ENCODE measurements at regions not wholly inside any gene's neighbourhood (a gene's known extent, or its start where the extent isn't known, plus 50 kb on each side); places are given as distances from the start of the nearest gene placed in this dataset.
"Not testable (repeated sequence)": the region's sequence is repeated elsewhere in the genome, so short reads cannot be mapped to it uniquely, and the experiment has no call there.

DNA sequence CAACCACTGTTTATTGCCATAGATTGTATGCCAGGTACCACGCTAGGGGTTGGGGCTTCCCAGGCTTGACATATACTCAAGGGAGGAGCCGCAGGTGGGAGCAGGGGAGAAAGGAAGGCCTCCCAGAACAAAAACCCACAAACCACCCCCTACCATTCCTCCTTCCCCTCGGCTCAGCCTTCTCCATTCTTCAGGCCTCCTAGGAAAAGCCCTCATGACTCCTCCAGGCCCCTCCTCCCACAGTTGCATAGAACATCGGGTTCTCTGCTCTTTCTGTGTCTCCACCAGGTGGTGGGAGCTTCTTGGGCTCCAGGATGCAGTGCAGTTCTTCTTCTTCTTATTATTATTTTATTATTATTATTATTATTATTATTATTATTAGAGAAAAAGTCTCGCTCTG lies 80.3 kb downstream of the ZFP36L2 start:
- no peak for DNase-seq

DNA sequence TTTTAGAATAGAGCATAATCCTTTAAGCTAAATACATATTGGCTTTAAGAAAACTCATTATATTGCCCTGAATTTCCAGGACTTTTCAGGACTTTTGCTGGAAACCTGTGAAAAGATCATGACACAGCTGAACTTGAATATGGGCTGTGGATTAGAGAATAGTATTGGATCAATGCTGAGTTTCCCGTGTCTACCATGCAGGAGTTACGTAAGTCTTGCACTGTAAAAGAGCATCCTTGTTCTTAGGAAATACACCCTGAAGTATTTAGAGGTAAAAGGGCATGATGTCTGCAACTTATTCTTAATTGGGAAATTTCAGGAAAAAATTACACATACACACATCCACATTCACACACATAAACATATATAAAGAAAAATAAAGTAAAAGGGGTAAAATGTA lies 82.1 kb downstream of the ZFP36L2 start:
- no peak for DNase-seq

DNA sequence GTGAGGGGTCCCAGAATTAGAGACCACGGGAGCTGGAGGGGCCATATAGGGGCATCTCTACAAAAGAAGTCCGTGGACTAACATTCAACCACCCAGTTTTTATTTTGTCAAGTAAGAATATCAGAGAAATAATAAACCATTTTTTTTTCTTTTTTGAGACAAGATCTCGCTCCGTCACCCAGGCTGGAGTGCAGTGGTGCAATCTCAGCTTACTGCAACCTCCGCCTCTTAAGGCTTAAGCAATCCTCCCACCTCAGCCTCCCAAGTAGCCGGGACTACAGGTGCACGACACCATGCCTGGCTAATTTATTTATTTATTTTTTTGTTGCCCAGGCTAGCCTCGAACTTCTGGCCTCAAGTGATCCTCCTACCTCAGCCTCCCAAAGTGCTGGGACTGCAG lies 82.7 kb downstream of the ZFP36L2 start:
- no peak for DNase-seq

DNA sequence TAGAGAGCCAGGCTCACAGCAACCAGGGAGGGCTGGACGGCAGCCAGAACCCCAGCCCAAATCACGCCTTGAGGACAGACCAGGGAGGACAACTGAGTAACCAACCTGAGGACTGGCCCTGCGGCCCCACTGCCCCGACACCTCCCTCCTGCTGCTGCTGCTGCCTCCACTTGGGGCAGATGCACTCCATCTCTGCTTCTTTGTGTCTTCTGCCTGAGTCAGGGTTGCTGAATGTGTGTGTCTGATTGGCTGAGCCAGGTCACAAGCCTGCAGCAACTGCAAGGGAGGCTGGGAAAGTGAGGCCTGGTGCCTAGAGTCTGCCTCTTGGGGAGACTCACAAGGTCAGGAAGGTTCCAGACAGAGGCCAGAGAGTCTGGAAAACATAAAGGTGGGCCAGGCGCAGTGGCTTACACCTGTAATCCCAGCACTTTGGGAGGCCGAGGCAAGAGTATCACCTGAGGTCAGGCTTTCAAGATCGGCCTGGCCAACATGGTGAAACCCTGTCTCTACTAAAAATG lies 83.4 kb downstream of the ZFP36L2 start:
- DNase-seq, result no peak

DNA sequence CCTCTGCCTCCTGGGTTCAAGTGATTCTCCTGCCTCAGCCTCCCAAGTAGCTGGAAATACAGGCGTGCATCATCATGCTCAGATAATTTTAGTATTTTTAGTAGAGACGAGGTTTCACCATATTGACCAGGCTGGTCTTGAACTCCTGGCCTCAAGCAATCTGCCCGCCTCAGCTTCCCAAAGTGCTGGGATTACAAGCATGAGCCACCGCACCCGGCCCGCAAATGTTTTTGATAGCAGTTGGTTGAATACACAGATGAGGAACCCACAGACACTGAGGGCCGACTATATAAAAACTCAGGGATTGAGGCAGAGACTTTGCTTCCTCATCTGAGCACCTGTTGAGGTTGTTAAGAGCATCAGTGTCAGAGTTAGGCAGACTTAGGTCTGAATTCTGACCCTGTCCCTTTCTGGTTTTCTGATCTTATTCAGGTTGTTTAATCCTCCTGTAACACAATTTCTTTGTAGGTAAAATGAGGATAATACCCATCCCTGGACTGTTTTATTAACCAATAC lies 84.7 kb downstream of the ZFP36L2 start:
- DNase-seq, result not testable (repeated sequence)

DNA sequence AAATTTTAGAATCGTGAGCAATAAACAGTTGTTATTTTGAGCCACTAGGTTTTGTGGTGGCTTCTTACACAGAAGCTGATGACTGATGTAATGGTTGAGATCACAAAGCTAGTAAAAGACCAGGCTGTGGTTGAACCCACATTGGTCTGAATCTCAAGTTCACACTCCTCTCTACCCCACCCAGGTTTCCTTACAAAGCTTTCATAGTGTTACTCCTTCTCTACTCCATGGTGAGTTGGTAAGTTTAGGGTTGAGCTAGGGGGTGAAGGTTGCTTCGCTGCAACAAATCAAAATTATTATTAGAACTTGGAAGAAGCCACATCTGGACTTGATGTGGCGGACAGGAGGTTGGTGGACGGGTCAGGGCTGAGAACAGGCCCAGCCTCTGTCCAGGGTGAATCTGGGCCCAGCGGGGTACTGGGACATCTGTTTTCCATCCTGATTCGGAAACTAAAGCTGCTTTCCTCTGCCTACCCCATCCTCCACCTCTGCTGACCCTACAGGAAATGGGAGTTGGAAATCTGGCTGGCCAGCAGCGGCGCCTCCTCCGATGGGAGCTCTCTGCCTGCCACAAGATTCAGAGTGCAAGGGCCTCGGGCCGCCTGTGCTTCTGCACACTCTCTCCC lies 86.3 kb downstream of the ZFP36L2 start:
- DNase-seq, result no peak

DNA sequence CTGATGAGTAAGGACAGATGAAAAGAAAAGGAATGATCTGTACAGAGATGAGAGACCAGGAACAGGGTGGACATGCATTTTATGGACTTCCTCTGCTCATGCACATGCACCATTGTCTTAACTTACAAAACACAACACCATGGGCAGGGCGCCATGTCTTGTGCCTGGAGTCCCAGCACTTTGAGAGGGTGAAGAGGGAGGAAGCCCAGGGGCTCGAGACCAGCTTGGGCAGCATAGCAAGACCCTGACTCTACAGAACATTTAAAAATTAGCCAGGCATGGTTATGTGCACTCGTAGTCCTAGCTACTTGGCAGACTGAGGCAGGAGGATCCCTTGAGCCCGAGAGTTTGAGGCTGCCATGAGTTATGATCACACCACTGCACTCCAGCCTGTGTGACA lies 86.9 kb downstream of the ZFP36L2 start:
- no peak for DNase-seq

DNA sequence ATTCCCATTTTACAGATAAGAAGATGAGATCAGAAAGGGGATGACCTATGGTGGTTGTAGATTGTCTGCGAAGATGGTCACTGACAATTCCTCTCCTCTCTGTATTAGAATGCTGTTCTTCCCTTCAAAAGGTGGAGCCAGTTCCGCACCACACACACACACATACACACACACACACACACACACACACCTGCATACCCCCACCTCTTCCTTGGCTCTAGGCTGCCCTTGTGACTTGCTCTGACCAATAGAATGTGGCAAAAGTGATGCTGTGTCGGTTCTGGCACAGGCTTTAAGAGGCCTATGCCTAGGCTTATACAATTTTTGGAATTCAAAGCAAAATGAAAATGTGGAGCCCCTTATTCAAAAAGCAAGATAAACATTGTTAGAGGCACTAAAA lies 88.0 kb downstream of the ZFP36L2 start:
- no peak for DNase-seq

DNA sequence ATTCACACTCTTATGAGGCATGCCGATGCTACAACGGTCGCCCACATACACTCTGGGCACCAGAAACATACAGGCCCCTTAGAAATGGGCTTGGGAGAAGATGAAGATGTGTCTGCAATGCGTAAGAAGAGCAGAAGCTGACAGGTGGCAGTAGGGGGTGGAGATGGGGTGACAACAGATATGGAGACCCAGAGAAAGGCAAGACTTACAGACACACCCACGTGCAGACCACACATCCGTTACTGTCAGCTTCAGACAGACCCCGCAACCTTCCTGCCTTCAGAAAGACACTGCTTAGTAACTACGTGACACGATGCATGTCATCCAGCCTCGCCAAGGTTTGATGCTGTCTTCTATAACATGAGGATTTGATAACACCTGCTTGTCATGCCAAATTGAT lies 89.5 kb downstream of the ZFP36L2 start:
- no peak for DNase-seq

DNA sequence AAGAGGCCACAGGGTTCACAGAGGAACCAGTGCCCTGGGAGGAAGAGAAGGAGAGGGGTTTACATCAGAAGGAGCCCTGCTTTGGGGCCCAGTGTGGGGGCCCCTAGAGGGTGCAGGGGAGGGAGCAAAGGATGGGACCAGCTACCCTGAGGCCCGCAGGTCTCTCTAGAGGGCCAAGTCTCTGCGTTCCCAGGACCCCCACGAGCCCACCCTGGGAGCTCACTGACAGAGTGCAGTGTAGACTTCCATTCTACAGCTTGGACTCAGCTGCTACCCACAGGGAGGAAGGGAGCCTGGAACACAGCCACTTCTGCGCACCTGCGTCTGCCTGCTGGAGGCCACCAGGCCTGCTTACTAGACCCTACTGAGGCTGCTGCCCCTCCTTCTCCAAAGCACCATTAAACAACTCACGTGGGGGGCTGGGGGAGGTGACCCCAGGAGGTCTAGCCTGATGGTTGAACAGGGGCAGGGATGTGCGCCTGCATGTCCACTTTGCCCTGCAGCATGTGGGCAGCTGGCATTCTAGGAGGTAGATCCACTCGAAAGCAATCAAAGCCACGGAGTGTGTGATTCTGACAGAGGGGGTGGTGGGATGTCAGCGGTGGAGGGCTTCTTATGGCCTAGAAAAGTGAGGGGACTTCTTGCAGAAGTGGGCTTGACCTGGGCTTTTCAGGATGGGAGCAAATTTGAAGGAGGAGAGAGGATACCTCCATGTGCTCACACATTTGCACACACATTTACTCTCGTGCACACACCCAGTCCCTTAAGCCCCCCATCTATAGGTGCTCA lies 90.2 kb downstream of the ZFP36L2 start:
- DNase-seq, result no peak

DNA sequence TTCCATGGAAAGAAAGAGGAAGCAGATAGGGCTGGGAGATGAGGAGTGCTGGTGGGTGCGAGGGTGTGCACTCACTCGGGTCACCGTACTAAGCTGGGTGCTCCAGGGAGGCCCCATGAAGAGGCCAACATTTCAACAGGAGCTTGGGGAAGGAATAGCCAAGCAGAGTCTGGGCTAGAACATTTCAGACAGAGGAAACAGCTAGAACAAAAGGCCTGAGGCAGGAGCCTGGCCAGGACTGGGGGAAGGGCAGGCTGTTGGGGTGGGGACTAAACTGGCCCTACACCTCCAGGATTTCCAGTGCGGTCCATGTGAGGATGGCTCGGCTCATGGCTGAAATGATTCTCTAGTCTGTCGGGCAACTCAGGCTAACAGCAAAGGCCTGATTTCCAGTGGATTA lies 90.8 kb downstream of the ZFP36L2 start:
- no peak for DNase-seq

DNA sequence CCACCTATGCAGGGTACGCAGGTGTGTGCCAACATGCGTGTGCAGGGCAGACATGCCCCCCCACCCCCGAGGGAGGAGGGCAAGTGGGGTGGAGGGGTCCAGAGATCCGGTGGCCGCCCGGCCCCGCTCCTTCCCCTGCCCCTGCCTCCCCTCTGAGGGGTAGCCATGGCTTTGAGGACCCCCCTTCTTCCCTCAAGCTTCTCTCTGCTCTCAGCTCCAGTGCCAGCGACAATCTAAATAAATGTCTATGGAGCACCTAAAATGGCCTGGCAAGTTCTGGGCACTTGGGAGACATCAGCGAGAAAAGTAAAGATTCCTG lies 91.9 kb downstream of the ZFP36L2 start:
- DNase-seq, result no peak

DNA sequence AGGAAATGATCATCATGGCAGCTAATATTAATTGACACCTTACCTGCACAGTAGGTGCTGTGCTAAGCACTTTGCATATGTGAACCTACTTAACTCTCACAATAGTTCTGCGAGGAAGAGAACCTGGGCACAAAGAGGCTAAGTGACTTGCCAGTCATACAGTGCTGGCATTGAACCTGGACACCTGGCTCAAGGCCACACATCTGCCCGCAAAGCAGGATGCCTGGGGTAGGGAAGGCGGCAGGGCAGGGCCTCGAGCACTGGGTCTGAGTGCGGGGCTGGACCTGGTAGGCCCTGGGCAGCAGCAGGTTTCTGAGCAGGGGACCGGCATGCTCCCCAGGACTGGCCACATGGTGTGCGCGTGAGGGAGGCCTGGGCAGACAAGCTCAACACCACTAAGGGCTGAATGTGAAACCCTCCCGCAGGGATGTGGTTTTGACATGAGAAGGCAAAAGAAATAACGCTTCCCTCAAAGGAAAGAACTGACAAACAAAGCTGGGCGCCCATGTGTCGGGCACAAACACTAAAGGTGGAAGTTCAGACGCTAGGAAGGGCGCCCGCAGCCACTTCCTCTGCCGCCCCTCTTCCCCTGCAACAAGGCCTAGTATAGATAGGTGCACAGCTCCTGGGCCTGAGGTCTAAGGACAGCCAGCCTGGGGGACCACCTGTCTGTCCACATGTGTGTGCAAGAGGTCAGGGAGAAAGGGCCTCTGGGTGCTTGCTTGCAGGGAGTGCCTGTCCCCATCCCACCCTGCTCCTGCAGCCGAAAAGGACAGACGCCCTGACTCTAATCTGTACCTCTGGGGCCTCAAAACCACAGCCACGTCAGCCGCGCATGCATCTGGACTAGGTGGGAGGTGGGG lies 92.5 kb downstream of the ZFP36L2 start:
- no peak for DNase-seq

DNA sequence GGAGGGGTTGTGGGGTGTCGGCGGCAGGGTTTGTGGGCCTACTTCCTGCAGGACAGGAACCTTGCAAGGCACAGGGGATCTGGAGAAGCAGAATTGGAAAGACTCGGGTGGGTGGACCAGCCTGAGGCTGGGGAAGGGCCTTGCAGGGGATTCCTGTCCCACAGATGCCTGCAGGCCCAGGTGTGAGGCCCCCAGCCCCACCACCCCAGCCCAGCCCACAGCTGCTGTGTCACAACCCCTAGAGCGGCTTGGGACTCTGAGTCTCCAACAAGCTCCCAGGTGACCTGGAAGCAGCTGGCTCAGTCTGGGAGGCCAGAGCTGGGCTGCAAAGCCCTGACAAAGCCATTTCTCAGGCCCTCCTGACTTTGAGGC lies 93.1 kb downstream of the ZFP36L2 start:
- no peak for DNase-seq

DNA sequence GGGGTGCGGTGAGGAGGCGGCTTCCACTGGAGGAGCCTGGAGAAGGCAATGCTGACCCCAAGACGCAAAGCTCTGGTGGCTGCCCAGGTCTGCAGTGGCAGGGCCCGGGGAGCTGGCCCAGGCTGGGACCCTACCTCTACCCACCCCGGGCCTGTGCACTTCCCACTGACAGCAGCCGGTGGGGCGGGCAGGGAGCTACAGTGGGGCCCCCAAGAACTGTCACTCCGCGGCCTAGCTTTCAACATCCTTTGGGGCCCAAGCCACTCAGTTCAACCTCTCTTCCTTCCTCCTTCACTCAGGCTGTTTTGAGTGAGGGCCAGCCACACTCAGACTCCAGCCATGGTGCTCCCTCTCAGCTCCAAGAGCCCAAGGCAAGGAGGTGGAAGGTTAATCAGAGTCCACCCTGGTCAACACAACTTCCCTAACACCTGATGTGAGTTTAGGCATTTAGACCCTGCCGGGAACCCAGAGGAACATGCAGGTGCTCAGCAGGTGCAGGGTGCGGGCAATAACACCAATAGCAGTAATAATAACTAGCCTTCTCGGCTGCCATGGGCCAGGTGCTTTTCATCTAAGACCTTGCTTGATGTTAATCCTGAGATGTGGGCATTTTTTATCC lies 93.6 kb downstream of the ZFP36L2 start:
- no peak for DNase-seq

DNA sequence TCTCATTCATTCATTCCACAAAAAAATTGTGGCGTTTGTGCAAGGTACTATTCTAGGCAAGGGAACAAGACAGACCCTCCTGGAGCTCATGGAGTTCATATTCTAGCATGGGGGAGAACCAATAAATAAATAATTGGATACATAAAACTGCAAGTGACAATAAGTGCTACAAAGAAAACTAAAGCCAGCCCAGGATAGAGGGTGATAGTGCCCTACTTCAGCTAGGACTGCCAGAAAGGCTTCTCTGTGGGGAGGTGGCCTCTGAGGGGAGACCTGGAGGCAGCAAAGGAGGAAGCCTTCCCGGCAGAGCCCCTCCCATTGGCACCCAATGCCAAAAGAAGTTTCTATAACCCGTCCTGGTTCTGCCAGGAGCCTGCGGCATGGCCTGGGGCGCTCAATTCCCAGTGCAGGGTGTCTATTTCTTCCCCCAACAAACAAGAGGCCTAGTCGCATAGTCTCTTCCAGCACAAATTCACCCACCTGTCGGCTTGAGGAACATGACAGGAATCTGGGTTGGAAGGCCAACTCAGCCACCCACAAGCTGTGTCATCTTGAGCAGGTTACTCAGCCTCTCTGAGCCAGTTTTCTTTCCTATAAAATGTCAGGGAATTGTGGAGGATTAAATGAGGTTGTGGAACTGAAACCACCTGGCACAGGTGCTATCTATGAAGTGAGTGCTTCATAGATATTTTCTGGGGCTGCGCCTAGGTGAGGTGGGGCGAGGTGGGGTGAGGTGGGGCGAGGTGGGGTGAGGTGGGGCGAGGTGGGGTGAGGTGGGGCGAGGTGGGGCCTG lies 94.3 kb downstream of the ZFP36L2 start:
- no peak for DNase-seq

DNA sequence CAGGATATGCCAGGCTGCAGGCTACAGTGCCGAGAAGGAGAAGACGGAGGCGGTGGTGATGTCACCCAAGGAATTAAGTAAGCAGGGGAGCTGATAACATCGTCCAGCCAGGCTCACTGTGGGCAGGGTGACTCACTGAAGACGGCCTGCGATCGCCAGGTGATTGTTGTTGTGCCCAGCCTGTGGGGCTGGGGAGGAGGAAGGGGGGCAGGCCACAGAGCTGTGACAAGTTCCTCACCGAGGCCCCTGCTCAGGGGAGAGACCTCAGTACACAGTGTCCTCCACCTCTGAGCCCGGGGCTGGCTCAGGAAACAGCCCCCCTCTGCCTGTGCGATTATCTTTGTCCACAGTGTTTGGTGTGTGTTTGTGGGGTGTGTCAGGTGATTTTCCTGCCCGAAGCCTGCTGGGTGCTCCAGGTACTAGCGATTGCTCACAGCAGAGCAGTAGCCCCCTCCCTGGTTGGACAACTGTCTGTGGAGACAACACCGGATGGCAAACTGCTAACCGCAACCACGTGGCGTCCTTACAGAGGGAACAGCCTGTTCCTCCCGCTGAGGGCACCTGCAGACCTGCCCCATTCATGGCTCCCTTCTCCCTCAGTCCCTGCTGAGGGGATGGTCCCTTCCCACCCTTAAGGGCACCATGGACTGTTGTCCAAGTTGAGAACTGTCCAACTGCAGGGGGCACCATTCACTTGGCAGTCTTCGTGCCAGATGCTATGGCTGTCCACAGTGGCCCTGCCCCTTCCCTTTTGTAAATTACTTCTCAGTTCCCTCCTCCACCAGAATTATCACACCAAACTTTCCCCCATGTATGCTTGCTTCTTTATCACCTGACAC lies 95.1 kb downstream of the ZFP36L2 start:
- peak; percentile 73 for DNase-seq

DNA sequence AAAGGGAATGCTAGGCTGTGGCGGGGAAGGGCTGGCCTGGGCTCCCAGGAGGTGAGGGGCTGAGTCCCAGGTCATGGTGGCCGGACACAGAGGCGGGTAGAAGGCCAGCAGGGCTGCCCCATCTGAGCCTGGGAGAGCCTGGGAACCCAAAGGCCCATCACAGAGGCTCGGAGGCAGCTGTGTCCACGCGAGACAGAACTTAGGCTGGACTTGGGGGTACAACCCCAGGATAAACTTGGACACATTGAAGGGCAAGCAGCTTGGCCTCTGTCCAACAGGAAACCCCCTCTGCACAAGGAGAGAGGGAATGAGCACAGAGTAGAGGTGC lies 95.9 kb downstream of the ZFP36L2 start:
- DNase-seq, result no peak

DNA sequence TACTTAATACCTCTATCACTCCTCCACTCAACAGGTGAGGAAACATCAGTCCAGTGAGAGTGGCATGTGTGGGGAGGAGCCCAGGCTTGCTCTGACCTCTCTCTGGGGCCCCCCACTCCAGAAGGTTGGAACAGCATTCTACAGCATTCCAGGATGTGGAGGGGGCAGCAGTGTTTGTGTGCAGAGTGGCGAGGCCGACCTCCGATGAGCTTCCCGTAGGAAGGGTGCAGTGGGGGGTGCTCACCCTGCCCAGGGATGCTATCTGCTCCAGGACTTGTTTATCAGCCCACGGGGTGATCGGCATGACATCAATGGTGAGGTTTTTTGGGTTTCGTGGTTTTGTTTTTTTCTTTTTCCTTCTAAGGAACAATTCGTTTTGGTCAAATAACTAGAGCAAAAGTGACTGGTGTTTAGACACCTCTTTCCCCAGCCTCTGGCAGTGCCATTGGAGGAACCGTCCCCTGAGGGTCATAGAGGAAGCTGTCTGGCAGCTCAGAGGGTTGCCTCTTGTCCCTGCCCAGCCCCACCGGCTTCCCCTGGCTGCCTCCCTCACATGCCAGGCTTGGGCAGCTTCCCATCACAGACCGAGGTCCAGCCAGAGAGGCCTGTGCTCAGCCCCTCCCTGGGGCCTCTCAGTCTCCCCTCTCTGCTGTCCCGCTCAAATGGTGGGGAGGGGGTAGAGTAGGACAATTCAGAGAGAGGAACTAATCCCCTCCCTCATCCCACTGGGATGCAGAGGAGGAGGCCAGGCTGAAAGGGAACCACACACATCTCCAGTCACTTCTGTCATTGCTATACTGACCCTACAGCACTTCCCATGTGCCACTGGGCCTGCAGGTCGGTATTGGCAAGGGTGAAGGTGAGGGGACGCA lies 96.5 kb downstream of the ZFP36L2 start:
- DNase-seq, result no peak

DNA sequence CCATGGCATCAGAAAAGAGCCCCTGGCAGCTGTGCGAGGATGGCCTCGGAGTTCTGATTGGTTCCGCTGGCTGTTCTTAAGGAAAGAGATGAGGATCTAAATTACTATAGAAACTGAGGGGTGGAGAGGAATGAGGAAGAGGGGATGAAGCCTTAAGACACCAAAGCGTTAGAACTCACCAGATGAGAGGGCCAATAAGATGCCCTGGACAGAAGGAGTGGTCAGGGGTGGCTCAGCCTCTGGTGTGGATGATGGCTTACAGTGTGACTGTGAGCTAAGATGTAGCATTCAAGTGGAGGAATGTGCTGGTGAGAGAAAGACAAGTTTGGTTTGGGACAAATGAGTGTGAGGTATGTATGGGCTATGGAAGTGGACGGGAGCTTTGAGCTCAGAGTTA lies 97.8 kb downstream of the ZFP36L2 start:
- no peak for DNase-seq

Measured in fibroblast of skin of abdomen (primary cell).